ENCODE measurements at regions not wholly inside any gene's neighbourhood (a gene's known extent, or its start where the extent isn't known, plus 50 kb on each side); places are given as distances from the start of the nearest gene placed in this dataset.

- no peak for TF ChIP-seq CTCF (conservative IDR thresholded peaks at IDR 0.05; ENCODE audit: low read depth, low read length)
- DNase-seq (ENCODE audit: low read depth): no peak
- no peak overlapping the region for H3K4me3 ChIP-seq (ENCODE audit: low read depth, low read length)
These were observed 447.5 kb downstream of the GXYLT1 start for GRCh38 chr12:41697161-41697560.

GRCh38 chr12:41684997-41685396 lies 459.7 kb downstream of the GXYLT1 start:
- no peak overlapping the region for H3K4me3 ChIP-seq (ENCODE audit: low read depth, low read length)
- TF ChIP-seq CTCF (conservative IDR thresholded peaks at IDR 0.05; ENCODE audit: low read depth, low read length): no peak
- no peak for DNase-seq (ENCODE audit: low read depth)

- no peak overlapping the region for H3K4me3 ChIP-seq (ENCODE audit: low read depth, low read length)
- no peak for TF ChIP-seq CTCF (conservative IDR thresholded peaks at IDR 0.05; ENCODE audit: low read depth, low read length)
- DNase-seq (ENCODE audit: low read depth): no peak
These were observed 461.0 kb downstream of the GXYLT1 start for GRCh38 chr12:41683513-41684240.

- no peak overlapping the region for H3K4me3 ChIP-seq (ENCODE audit: low read depth, low read length)
- no peak for TF ChIP-seq CTCF (conservative IDR thresholded peaks at IDR 0.05; ENCODE audit: low read depth, low read length)
- DNase-seq (ENCODE audit: low read depth): no peak
These were observed 461.7 kb downstream of the GXYLT1 start for GRCh38 chr12:41683023-41683422.

- no peak overlapping the region for H3K4me3 ChIP-seq (ENCODE audit: low read depth, low read length)
- no peak for DNase-seq (ENCODE audit: low read depth)
- TF ChIP-seq CTCF (conservative IDR thresholded peaks at IDR 0.05; ENCODE audit: low read depth, low read length): peak; percentile 31
These were observed 462.8 kb downstream of the GXYLT1 start for GRCh38 chr12:41681898-41682297.

- TF ChIP-seq CTCF (conservative IDR thresholded peaks at IDR 0.05; ENCODE audit: low read depth, low read length): no peak
- no peak for DNase-seq (ENCODE audit: low read depth)
- H3K4me3 ChIP-seq (ENCODE audit: low read depth, low read length): no peak overlapping the region
These were observed 464.5 kb downstream of the GXYLT1 start for GRCh38 chr12:41680155-41680554.

- peak; percentile 44 for DNase-seq (ENCODE audit: low read depth)
- TF ChIP-seq CTCF (conservative IDR thresholded peaks at IDR 0.05; ENCODE audit: low read depth, low read length): peak; percentile 88
These were observed 475.6 kb downstream of the PDZRN4 start for GRCh38 chr12:41663598-41664265.

More at GRCh38 chr12:41663598-41664265, 475.6 kb downstream of the PDZRN4 start:
- no peak overlapping the region for H3K4me3 ChIP-seq (ENCODE audit: low read depth, low read length)
